ENCODE measurements at regions not wholly inside any gene's neighbourhood (a gene's known extent, or its start where the extent isn't known, plus 50 kb on each side); places are given as distances from the start of the nearest gene placed in this dataset.
"Not testable (repeated sequence)": the region's sequence is repeated elsewhere in the genome, so short reads cannot be mapped to it uniquely, and the experiment has no call there.

DNA sequence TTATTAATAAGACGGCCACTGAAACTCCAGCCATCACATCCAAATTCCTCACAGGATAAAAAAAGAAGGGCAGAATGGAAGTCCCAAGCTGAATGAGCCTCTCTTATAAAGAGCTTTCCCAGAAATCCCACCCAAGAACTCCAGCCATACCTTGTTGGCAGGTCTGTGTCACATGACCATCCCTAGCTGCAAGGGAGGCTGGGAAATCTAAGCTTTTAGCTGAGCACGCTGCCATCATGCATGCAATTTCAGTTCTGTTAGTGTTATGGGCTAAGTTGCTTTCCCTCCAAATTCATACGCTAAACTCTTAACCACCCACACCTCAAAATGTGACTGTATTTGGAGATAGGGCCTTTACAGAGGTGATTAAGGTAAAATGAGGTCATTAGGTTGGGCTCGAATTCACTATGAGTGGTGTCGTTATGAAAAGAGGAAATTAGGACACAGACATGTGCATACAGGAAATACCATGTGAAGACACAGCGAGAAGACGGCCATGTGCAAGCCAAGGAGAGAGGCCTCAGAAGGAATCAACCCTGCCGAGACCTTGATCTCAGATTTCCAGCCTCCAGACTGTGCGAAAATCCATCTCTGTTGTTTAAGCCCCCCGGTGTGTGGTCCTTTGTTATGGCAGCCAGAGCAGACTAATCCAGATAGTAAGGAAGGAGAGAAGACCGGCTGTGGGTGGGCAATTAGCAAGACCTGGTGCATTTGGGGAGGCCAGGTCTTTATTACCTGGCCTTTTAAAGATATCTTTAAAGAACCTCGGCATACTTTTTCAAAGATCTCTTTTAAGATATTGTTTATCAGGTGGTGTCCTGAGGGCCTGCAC is 317.6 kb downstream of the BCOR start:
- no peak overlapping the region for H3K4me3 ChIP-seq (ENCODE audit: low read depth, low read length)
- TF ChIP-seq, protein P1, sequence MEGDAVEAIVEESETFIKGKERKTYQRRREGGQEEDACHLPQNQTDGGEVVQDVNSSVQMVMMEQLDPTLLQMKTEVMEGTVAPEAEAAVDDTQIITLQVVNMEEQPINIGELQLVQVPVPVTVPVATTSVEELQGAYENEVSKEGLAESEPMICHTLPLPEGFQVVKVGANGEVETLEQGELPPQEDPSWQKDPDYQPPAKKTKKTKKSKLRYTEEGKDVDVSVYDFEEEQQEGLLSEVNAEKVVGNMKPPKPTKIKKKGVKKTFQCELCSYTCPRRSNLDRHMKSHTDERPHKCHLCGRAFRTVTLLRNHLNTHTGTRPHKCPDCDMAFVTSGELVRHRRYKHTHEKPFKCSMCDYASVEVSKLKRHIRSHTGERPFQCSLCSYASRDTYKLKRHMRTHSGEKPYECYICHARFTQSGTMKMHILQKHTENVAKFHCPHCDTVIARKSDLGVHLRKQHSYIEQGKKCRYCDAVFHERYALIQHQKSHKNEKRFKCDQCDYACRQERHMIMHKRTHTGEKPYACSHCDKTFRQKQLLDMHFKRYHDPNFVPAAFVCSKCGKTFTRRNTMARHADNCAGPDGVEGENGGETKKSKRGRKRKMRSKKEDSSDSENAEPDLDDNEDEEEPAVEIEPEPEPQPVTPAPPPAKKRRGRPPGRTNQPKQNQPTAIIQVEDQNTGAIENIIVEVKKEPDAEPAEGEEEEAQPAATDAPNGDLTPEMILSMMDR (conservative IDR thresholded peaks at IDR 0.05; ENCODE audit: low read depth, low read length) = no peak
- no peak for DNase-seq (ENCODE audit: low read depth)

DNA sequence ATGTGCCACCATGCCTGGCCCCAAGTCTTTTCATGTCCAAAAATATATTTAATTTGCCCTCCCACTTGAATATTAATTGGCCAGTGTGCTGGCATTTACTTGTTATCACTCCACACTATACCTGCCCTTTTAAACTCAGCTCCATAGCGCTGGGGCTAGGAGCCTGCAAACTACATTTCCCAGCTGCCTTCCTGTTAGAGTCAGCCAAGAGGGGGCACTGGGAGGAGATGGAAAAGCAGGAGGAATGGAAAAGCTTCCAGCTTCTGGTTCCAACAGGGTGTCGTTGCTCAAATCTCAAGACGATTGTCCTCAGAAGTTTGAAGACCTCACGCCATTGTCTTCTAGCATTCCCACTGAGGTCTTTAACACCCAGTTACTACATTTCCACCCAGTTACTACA is 315.5 kb downstream of the BCOR start:
- no peak for DNase-seq (ENCODE audit: low read depth)
- H3K4me3 ChIP-seq (ENCODE audit: low read depth, low read length) = no peak overlapping the region
- TF ChIP-seq, protein P1 (conservative IDR thresholded peaks at IDR 0.05; ENCODE audit: low read depth, low read length) = no peak

DNA sequence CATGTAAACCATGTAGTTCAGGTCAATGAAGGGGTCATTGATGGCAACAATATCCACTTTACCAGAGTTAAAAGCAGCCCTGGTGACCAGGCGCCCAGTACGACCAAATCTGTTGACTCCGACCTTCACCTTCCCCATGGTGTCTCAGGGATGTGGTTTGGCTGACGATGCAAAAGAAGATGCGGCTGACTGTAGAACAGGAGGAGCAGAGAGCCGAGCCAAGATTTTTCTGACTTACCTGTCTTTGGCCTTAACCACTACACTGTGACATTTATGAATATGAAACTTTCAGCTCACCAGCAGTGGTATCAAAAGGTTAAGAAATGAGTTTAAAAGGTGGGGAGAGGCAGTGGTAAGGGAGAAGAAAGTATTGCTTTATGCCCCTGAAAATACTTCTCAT is 309.8 kb downstream of the BCOR start:
- no peak for DNase-seq (ENCODE audit: low read depth)
- TF ChIP-seq, protein P1 (conservative IDR thresholded peaks at IDR 0.05; ENCODE audit: low read depth, low read length) = no peak
- H3K4me3 ChIP-seq (ENCODE audit: low read depth, low read length) = no peak overlapping the region

DNA sequence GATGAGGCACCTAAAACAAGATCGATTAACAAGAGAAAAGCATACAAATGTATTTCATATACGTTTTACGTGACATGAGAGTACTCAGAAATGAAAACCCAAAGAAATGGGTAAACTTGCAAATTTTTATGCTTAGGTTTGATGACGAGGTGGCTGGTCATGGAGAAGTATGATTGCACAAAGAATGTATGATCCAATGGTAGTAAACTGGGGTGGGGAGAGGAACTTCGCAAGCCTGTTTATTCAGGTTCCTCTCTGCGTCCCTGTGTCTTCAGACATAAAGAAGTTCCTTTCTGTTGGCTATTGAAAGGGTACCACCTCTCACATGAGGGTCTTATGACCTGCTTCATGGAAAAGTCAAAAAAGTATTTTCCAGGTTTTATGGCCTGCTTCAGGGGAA is 309.2 kb downstream of the BCOR start:
- DNase-seq (ENCODE audit: low read depth) = no peak
- no peak overlapping the region for H3K4me3 ChIP-seq (ENCODE audit: low read depth, low read length)
- TF ChIP-seq, protein P1 (conservative IDR thresholded peaks at IDR 0.05; ENCODE audit: low read depth, low read length) = no peak

DNA sequence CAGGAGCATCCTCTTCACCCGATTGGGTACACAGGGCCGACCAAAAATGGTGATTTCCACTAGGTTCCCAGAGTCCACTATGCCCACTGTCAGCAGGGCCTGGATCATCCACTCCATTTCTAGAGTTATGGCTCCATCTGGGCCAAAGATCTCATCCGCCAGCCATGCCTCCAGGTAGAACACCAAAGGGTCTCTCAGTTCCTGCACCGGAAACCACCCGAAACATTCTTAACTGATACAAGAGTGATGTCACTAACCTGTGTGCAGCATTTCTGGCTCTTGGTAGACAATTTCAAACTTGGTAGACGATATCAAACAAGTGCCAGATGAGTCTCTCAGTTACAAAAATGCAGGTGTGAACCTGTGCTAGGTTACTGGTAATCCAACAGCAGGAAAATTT is 306.1 kb downstream of the BCOR start:
- no peak overlapping the region for H3K4me3 ChIP-seq (ENCODE audit: low read depth, low read length)
- DNase-seq (ENCODE audit: low read depth) = no peak
- TF ChIP-seq, protein P1 (conservative IDR thresholded peaks at IDR 0.05; ENCODE audit: low read depth, low read length) = no peak

DNA sequence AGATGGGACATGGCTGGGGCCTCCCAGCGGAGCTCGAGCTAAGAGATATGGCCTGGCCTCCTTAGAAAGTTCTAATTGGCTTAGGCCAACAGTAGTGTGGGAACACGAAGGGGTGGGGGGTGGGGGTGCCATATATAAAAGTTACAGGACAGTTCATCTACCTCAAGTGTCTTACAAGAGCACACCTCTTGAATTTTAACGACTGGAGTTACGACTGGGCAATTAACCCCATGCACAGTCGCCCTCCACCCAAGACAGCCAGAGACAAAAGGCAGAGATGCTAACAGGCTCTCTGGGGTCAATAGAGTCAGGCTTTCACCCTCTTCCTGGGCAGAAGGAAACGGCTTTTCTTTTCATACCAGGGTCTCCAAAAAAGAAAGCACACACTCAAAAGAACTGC is 302.2 kb downstream of the BCOR start:
- TF ChIP-seq, protein P1 (conservative IDR thresholded peaks at IDR 0.05; ENCODE audit: low read depth, low read length) = no peak
- H3K4me3 ChIP-seq (ENCODE audit: low read depth, low read length) = no peak overlapping the region
- no peak for DNase-seq (ENCODE audit: low read depth)

DNA sequence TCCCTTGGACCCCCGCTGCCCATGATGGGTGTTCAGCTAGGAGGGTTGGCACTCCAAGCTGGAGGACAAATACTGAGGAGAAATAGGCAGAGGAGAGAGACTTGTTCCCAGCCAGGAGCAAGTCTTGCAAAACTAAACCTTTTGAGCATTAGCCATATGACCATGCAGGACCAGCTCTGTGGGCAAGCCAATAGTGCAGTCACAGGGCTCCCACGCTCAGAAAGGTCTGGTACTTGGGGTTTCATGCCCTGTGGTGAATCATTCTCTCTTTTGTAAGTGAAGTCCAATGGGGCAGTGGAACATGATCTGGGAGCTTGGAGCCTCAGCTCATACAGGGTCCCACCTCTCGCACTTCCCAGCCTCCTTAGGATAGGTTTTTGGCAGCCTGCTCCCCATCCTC is 300.9 kb downstream of the BCOR start:
- TF ChIP-seq, protein P1 (conservative IDR thresholded peaks at IDR 0.05; ENCODE audit: low read depth, low read length) = no peak
- no peak for DNase-seq (ENCODE audit: low read depth)

DNA sequence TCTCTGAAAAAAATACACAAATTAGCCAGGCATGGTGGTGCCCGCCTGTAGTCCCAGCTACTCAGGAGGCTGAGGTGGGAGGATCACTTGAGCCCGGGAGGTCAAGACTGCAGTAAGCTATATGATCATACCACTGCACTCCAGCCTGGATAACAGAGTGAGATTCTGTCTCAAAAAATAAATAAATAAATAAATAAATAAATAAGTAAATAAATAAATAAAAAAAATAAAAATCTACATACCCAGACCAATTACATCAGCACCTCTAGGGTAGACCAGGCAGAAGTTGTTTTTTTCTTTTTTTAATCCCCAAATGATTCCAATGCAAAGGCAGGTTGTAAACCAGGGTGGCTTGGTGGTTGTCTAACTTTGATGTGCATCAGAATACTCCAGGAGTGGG is 299.3 kb downstream of the BCOR start:
- not testable (repeated sequence) for DNase-seq (ENCODE audit: low read depth)

More for the DNA sequence above, 300.9 kb downstream of the BCOR start:
- H3K4me3 ChIP-seq (ENCODE audit: low read depth, low read length) = no peak overlapping the region

More for the DNA sequence above, 299.3 kb downstream of the BCOR start:
- not testable (repeated sequence) for H3K4me3 ChIP-seq (ENCODE audit: low read depth, low read length)

All from choroid plexus epithelial cell (primary cell).